ENCODE measurements at regions not wholly inside any gene's neighbourhood (a gene's known extent, or its start where the extent isn't known, plus 50 kb on each side); places are given as distances from the start of the nearest gene placed in this dataset.

- no peak for TF ChIP-seq ZNF426 (tag by site-specific recombination; IDR thresholded peaks at IDR 0.05)
- no peak for TF ChIP-seq CTCF (tag by site-specific recombination; IDR thresholded peaks at IDR 0.05)
- no peak for TF ChIP-seq ZNF670 (tag by site-specific recombination; IDR thresholded peaks at IDR 0.05; ENCODE audit: low read depth)
- TF ChIP-seq ZNF175 (tag by site-specific recombination; IDR thresholded peaks at IDR 0.05): no peak
- no peak for TF ChIP-seq GLI4 (tag by site-specific recombination; IDR thresholded peaks at IDR 0.05)
- TF ChIP-seq YY1 (tag by site-specific recombination; IDR thresholded peaks at IDR 0.05): no peak
- TF ChIP-seq ZBTB11 (tag by site-specific recombination; conservative IDR thresholded peaks at IDR 0.05; ENCODE audit: low read depth): no peak
- TF ChIP-seq ZNF521 (tag by site-specific recombination; IDR thresholded peaks at IDR 0.05): no peak
- no peak for TF ChIP-seq ZNF501 (tag by site-specific recombination; IDR thresholded peaks at IDR 0.05)
- TF ChIP-seq ZNF274 (IDR thresholded peaks at IDR 0.05; ENCODE audit: low read length): no peak
- TF ChIP-seq ZNF274 (tag by site-specific recombination; IDR thresholded peaks at IDR 0.05; ENCODE audit: borderline replicate concordance): no peak
- TF ChIP-seq TRIM28 (IDR thresholded peaks at IDR 0.05; ENCODE audit: borderline replicate concordance, low read length): no peak
- no peak for TF ChIP-seq ZNF18 (tag by site-specific recombination; IDR thresholded peaks at IDR 0.05)
- no peak for TF ChIP-seq PATZ1 (tag by site-specific recombination; IDR thresholded peaks at IDR 0.05)
These were observed 107.3 kb downstream of the BRD1 start for GRCh38 chr22:49720279-49720959.
